HG03045 (cell line): ENCODE measurements at regions not wholly inside any gene's neighbourhood (a gene's known extent, or its start where the extent isn't known, plus 50 kb on each side); places are given as distances from the start of the nearest gene placed in this dataset.

Experiments
- ATAC-seq: cut with Tn5 transposase; IDR thresholded peaks from one replicate; pipeline ENCODE4 v1.9.1; 2021; ENCODE audit warnings: mild to moderate bottlenecking, moderate library complexity; ENCODE audit not compliant: unreplicated experiment

DNA sequence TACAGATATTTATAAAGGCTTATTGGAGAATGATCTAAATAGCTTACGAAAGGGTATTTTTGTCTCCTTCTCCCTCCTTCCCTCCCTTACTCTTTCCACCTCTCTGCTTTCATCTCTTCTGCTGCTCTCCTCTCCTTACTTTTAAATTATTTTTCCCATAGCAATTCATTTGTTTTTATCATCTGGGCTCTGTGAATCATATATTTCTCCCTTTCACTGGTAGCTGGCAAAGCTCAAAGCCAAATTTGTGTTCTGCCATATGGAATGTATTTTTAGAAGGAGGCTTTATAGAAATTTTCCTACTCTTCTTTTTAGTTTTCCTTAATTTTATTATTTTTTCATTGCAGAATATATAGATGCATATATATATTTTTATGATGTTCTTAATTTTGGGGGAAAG is 385.8 kb downstream of the C3orf38 start:
- ATAC-seq = no peak

DNA sequence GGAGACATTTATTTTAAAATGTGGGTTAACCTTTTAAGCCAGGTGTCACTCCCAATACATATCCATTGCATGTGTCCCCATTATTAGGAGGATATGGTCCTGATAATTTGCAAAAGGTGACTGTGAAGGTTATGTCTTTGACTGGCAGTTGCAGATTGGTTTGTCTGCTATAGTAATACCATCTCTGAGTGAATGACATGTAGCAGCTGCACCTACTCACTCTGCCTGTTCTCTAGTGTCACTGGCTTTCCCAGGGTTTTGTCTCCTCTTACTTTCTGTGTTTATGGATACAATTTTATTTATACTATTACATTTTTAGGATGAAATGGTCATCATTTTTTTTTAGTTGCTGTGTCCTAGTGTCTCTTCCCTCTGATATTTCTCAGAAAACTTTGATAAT is 393.2 kb downstream of the C3orf38 start:
- no peak for ATAC-seq

DNA sequence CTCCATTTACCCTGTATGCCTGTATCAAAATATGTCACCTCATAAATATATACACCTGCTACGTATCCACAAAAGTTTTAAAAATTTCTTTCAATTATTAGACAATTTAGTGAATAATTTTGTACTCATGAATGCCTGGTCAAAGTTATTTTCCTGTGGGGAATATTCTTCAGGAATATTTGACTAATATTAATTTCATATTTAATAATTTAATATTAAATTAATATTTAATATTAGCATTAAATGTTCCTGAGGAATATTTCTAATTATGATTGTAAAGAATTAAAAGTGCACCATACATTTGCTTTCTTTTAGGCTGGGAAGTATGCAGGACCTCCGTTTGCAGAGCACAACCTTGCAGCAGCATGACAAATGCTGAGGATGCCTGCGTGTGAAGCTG is 422.7 kb downstream of the C3orf38 start:
- ATAC-seq = no peak

DNA sequence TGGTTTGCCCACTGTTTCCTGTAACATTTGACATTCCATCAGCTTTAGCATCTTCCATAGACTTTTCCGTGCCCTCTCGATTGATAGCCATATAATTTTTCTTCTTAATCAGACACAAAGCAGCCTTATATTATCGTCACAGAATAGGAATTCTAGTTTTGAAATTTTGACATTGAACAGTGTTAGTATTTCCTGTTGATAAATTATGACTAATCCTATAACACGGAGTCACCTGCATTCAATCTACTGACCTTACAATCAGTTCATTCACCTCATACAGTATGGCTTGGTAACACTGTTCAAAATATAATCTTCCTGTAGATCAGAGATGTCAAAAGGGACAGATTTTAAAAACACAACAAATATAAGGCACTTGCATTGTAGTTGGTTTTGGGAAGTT is 423.7 kb downstream of the C3orf38 start:
- ATAC-seq = no peak

DNA sequence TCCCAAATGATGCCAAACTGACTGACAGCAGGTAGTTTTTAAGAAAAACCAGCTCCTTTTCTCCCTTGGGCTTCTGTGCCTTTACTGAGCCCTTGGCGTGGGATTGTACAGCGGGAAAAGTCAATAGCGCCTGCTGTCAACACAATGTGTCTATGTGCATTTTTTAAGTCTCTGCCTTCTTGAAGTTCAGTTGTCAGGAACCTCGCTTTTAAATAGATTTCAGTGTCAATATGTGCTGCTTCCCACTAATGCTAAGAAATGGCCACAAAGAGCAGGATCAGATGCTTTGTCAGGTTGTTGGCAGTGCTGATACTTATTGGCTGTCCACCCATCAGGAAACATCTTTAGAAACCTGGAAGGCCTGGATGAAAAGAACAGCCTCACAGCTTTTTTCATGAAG is 424.4 kb downstream of the C3orf38 start:
- no peak for ATAC-seq

- no peak for ATAC-seq
Observed at GRCh38 chr3:88584451-88584850, 434.7 kb downstream of the C3orf38 start.

- ATAC-seq = no peak
Observed at GRCh38 chr3:88586121-88586640, 436.4 kb downstream of the C3orf38 start.

DNA sequence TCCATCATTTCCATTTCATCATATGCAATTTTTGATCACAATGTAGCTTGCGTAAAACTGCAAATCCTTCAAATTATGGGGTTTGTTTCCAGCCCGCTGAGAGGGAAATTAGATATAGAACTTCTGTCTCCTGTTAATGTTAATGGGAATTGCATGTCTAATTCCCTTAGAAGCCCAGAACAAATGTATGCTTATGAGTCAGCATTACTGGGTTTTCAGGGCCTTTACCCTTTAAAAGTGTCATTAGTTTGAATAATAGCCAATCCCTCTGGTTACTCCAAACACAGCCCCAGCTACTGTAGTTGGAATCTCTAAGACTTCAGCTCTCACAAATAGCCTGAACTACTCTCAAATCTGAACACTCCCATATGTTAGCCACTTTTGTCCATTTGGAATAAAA is 439.4 kb downstream of the C3orf38 start:
- no peak for ATAC-seq

- no peak for ATAC-seq
Observed at GRCh38 chr3:88595026-88595425, 445.3 kb downstream of the C3orf38 start.

DNA sequence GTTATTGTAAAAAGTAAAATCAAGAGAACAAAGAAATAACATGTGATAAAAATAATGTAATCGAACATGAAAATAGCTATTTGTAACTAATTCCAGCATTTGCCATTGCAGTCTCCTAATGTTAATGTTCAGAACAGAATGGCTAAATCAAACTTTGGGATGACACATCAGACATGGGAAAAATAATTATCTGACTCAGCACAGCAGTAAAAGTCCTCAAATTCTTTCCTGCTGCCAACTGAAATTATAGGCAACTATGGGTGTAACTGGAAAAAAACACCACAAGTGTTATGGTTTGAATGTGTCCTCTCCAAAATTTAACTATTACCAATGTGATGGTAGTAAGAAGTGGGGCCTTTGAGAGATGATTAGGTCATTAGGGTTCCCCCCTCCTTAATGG is 446.7 kb downstream of the C3orf38 start:
- no peak for ATAC-seq

- no peak for ATAC-seq
Observed at GRCh38 chr3:88610820-88611219, 461.1 kb downstream of the C3orf38 start.

DNA sequence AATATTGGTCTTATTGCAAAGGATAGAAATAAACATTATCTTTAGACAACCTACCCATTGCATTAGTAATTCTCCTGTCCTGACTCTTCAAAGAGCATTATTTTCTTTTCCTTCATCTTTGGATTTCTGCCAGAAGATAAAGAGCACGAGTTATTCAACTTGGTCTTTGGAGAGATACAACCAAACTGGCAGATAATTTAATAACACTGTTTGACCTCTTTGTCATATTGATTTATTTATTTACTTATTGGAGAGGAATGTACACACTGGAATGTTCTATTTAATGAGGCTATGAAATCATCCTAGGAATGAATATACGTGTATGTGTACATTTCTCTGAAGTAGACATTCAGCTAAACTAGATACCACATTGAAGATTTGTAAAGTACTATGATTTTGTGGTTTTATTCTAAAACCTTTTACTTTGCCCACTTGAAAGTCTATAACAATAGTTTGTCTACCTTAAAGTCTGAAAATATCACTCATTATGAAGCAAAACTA is 462.1 kb downstream of the C3orf38 start:
- ATAC-seq = no peak

DNA sequence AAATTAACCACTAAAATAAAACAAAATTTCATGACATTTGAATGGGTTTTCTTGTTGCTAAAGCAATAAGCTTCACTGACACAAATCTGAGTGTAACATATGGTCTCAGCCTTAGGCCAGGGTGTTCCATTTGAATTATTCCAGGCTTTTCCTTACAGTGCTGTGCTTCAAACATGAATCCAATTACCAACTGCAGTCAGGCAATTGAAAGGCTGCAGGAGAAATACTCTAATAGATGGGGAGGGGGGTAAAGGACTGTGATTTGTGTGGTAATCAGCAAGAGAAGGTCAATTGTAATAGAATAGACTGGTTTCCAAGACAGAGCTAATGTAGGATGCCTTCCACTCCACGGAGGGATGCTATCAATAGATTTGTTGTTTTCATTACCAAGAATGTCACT is 466.7 kb downstream of the C3orf38 start:
- no peak for ATAC-seq

DNA sequence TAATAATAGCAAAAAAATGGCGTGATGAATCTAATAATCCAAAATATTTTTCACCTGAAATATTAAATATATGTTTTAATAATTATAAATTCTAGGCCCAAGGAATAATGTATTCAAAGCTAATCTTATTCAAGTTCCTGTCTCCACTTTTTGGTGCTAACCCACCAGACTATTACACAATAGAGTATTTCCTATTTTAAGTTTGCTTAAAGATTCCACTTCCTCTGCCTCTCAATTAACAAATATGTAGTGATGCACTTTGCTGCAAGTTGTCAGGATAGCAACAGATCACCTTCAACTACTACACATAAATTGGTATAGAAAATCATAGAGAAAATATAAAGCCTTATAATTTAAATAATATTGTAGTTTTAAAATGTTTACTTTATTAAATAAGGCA is 467.5 kb downstream of the C3orf38 start:
- no peak for ATAC-seq

DNA sequence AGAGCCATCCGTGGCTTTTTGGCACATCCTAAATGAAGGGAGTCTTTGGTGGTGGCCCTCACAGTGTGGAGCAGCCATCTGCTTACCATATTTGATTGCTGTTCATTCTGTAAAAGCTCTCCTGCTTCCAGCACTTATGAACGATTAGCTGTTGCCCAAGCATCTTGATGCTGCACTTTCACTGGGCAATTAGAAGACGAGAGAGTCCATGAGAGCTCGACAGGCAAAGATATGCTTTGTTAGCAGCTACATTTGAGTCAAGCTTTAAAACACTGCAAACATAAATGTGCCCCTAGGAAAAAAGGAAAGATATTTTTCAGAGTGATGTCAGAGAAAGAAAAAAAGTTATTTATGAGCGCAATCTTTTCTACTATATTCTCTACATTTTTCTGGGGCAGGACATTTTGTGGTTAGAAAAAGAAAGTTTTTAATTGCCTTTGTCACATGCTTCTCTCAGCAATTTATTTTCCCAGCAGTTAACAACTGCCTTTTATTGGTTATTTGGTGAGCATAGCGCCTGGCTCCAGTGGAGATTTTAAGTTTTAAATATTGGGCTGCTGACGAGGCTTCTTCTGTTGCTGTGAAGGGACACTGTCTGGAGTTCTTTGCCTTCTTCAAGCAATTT is 468.4 kb downstream of the C3orf38 start:
- no peak for ATAC-seq

GRCh38 chr3:88621586-88621985 is 471.8 kb downstream of the C3orf38 start:
- ATAC-seq = no peak

DNA sequence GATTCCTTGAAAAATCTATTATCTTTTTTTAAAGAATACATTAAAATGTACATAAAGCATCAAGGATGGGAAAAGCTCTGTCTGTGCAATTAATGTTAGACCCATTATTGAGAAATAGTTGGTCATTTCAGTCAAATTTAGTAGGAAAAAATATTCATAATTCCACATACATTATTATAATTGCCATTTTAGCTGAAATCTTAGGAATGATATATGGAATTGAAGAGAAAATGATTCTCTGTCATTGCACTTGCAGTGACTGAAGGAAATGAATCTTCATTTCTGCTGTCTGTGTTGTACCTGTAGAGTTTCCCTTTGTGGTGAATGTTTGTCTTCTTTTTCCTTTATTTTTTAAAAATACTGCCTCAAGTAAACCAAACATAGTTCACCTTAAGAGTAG is 473.9 kb downstream of the C3orf38 start:
- no peak for ATAC-seq

DNA sequence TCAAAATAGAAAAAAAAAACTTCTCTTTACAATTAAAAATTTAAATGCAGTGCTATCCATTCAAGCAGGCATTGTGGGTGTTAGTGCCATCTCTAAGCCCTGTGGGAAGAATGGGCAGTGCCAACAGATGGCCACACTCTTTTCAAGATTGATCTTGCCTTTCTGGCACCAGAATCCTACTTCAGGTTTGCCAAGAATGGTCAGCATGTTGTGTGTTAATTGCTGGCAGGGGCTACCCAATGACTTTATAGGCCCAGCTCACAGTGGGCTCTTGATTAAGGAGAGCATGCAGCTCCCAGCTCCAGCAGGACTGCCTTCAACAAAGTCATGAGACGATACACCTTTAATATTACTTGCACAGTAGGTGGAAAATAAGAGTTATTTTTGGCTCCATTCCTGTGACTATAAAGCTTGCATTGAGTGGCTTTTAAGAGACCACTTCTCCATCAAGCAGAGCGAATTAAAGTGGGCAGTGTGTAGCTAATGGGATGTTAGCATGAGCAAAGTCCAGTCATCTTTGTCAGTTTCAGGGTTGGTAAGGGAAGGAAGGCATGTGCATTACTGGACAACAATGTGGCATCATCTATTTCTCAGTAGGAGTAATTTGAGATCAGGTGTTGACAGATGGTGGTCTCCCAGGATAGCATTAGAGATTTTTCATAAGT is 476.8 kb downstream of the C3orf38 start:
- ATAC-seq = no peak

- ATAC-seq = no peak
Observed at GRCh38 chr3:88628901-88629300, 478.5 kb upstream of the EPHA3 start.

DNA sequence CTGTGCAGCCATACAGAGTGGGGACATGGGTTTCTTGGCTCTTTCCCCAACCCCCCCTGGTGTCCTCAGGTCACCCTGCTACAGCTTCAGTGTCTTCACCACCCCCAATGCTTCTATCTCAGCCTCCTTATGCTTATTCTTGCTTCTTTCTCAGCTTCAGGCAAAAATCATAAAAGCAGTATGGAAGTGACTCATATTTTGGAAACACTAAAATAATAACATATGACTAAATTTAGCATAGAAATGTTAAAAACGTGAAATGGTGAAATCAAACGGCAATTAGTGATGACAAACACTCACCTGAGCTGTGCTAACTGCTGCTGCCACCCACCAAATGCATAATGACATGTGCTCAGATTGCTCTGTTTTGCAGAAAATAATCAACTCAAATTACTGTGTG is 475.2 kb upstream of the EPHA3 start:
- no peak for ATAC-seq

DNA sequence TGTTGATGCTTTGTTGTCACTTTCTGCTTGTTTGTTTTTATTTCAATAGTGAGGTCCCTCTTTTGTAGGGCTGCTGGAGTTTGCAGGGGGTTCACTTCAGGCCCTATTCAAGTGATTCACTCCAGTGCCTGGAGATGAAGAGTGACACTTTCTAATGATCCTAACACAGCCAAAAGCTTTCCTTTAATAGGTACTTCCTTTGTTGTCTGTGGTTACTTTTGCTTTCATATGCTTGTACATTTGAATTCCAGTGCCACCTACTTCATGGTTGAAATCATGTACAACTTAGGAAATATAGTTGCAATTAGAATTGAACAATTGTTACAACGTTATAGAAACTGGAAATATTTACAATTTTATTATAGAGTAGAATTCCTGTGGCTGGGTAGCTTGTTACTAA is 466.8 kb upstream of the EPHA3 start:
- no peak for ATAC-seq

- ATAC-seq = no peak
Observed at GRCh38 chr3:88641033-88641604, 466.3 kb upstream of the EPHA3 start.
